GM23338 (cell line): ENCODE measurements at regions not wholly inside any gene's neighbourhood (a gene's known extent, or its start where the extent isn't known, plus 50 kb on each side); places are given as distances from the start of the nearest gene placed in this dataset.

Experiments
- ATAC-seq: fragments of 200-7000 bp; cut with Tn5 transposase; 3 replicates; pipeline ENCODE4 v1.9.1; 2020
- DNase-seq: peaks from one replicate; pipeline ENCODE4 v3.0.0-alpha.2; 2015; ENCODE audit warnings: low spot score
- H2AFZ ChIP-seq: fragments of 200-600 bp; sonication (generic); 2 replicates; pipeline ENCODE4 v1.8.0; 2016; ENCODE audit warnings: antibody characterized with exemption, mild to moderate bottlenecking, moderate library complexity
- H3F3A ChIP-seq: fragments of 200-600 bp; sonication (generic); replicated peaks from 2 replicates; pipeline ENCODE4 v1.8.0; 2017; ENCODE audit warnings: antibody characterized with exemption, mixed run types, low read depth
- H3K27ac ChIP-seq: fragments of 200-600 bp; sonication (generic); 2 replicates; pipeline ENCODE4 v1.6.1; 2016; ENCODE audit warnings: low read depth
- H3K27me3 ChIP-seq: fragments of 200-600 bp; sonication (generic); 2 replicates; pipeline ENCODE4 v1.8.0; 2016; ENCODE audit warnings: mild to moderate bottlenecking, mixed run types, moderate library complexity; ENCODE audit not compliant: insufficient read depth
- H3K36me3 ChIP-seq: fragments of 200-600 bp; sonication (generic); 2 replicates; pipeline ENCODE4 v1.8.0; 2016; ENCODE audit warnings: mild to moderate bottlenecking; ENCODE audit not compliant: insufficient read depth
- H3K4me1 ChIP-seq: fragments of 200-600 bp; sonication (generic); 2 replicates; pipeline ENCODE4 v1.8.0; 2016; ENCODE audit warnings: mild to moderate bottlenecking, moderate library complexity; ENCODE audit not compliant: insufficient read depth
- H3K4me2 ChIP-seq: fragments of 200-600 bp; sonication (generic); 2 replicates; pipeline ENCODE4 v1.7.1; 2017; ENCODE audit warnings: mixed run types
- H3K4me3 ChIP-seq: fragments of 200-600 bp; sonication (generic); 2 replicates; pipeline ENCODE4 v1.6.1; 2016; ENCODE audit warnings: mixed run types
- H3K79me2 ChIP-seq: fragments of 200-600 bp; sonication (generic); replicated peaks from 2 replicates; pipeline ENCODE4 v1.8.0; 2017; ENCODE audit warnings: mild to moderate bottlenecking; ENCODE audit not compliant: insufficient read depth
- H3K9me2 ChIP-seq: fragments of 200-600 bp; sonication (generic); 2 replicates; pipeline ENCODE4 v1.8.0; 2017; ENCODE audit not compliant: insufficient read depth
- H4K20me1 ChIP-seq: fragments of 200-600 bp; sonication (generic); replicated peaks from 2 replicates; pipeline ENCODE4 v1.8.0; 2017; ENCODE audit warnings: mild to moderate bottlenecking; ENCODE audit not compliant: insufficient read depth
- H3K27ac Mint-ChIP-seq: 2 replicates; pipeline ENCODE4 v1.8.0; 2020; ENCODE audit warnings: inconsistent platforms, mild to moderate bottlenecking, moderate library complexity, mixed read lengths
- H3K27me3 Mint-ChIP-seq: 3 replicates; pipeline ENCODE4 v1.8.0; 2022; ENCODE audit warnings: low read depth, mild to moderate bottlenecking, moderate library complexity, mixed read lengths, inconsistent platforms; ENCODE audit not compliant: insufficient read depth, poor library complexity
- H3K36me3 Mint-ChIP-seq: 3 replicates; pipeline ENCODE4 v1.8.0; 2021; ENCODE audit warnings: low read depth, mild to moderate bottlenecking, inconsistent platforms, moderate library complexity, mixed read lengths
- H3K4me1 Mint-ChIP-seq: 3 replicates; pipeline ENCODE4 v1.8.0; 2020; ENCODE audit warnings: mild to moderate bottlenecking, inconsistent platforms, mixed read lengths
- H3K4me3 Mint-ChIP-seq: 3 replicates; pipeline ENCODE4 v1.8.0; 2021; ENCODE audit warnings: moderate library complexity, mild to moderate bottlenecking, inconsistent platforms, mixed read lengths
- H3K9me3 Mint-ChIP-seq: 3 replicates; pipeline ENCODE4 v1.8.0; 2020; ENCODE audit warnings: moderate library complexity, mild to moderate bottlenecking, inconsistent platforms, mixed read lengths
- CREB1 ChIP-seq: fragments of 250-450 bp; sonication (Bioruptor Pico); IDR thresholded peaks from 2 replicates; pipeline ENCODE4 v1.5.0; 2020; ENCODE audit warnings: low read depth, mild to moderate bottlenecking, moderate library complexity
- ETS1 ChIP-seq: IDR thresholded peaks from 2 replicates; pipeline ENCODE4 v1.6.1; 2016; ENCODE audit warnings: antibody characterized with exemption
- EZH2 ChIP-seq: fragments of 200-600 bp; sonication (generic); IDR thresholded peaks from one replicate; pipeline ENCODE4 v1.8.0; 2017; ENCODE audit warnings: antibody characterized with exemption, mild to moderate bottlenecking, low read depth; ENCODE audit not compliant: unreplicated experiment
- EZH2phosphoT487 ChIP-seq: fragments of 200-600 bp; sonication (generic); IDR thresholded peaks from one replicate; pipeline ENCODE4 v1.8.1; 2018; ENCODE audit warnings: antibody characterized with exemption; ENCODE audit not compliant: unreplicated experiment
- JUNB ChIP-seq: IDR thresholded peaks from one replicate; pipeline ENCODE4 v1.6.1; 2016; ENCODE audit warnings: antibody characterized with exemption; ENCODE audit not compliant: unreplicated experiment
- POLR2AphosphoS5 ChIP-seq: IDR thresholded peaks from 2 replicates; pipeline ENCODE4 v1.6.1; 2016; ENCODE audit warnings: antibody characterized with exemption, low read depth
- REST ChIP-seq: IDR thresholded peaks from one replicate; pipeline ENCODE4 v1.6.1; 2018; ENCODE audit warnings: antibody characterized with exemption; ENCODE audit not compliant: unreplicated experiment
- STAT1 ChIP-seq: IDR thresholded peaks from one replicate; pipeline ENCODE4 v1.6.1; 2016; ENCODE audit warnings: antibody characterized with exemption; ENCODE audit not compliant: unreplicated experiment
- ZNF331 ChIP-seq: fragments of 250-450 bp; sonication (Bioruptor Pico); IDR thresholded peaks from 2 replicates; pipeline ENCODE4 v1.5.0; 2020; ENCODE audit warnings: low read depth, mild to moderate bottlenecking, moderate library complexity
- ZNF462 ChIP-seq: fragments of 250-450 bp; sonication (Bioruptor Pico); IDR thresholded peaks from 2 replicates; pipeline ENCODE4 v1.5.0; 2020; ENCODE audit warnings: mild to moderate bottlenecking, moderate library complexity

- no peak for ATAC-seq
These were observed 86.8 kb downstream of the SH2D1A start for GRCh38 chrX:124433186-124433585.

More at GRCh38 chrX:124433186-124433585, 86.8 kb downstream of the SH2D1A start:
- no peaks in the 10 kb centered on the region for H3K9me2 ChIP-seq
- H3K4me1 Mint-ChIP-seq, result no peaks in the 10 kb centered on the region; the same call in 2 of the 3 replicates
- H3K4me1 ChIP-seq, result no peaks in the 10 kb centered on the region
- no peaks in the 10 kb centered on the region for H4K20me1 ChIP-seq
- H3K36me3 ChIP-seq, result no peaks in the 10 kb centered on the region
- no peaks in the 10 kb centered on the region for H3F3A ChIP-seq
- H3K27me3 Mint-ChIP-seq, result no peaks in the 10 kb centered on the region
- no peaks in the 10 kb centered on the region for H3K36me3 Mint-ChIP-seq
- no peaks in the 10 kb centered on the region for H3K9me3 Mint-ChIP-seq
- DNase-seq, result no peak
- H3K4me3 ChIP-seq, result no peak overlapping the region
- no peak overlapping the region for H3K4me3 Mint-ChIP-seq
- H3K27ac Mint-ChIP-seq, result no peak overlapping the region
- H2AFZ ChIP-seq, result no peak overlapping the region
- no peak overlapping the region for H3K4me2 ChIP-seq
- no peaks in the 10 kb centered on the region for H3K79me2 ChIP-seq
- H3K27ac ChIP-seq, result no peak overlapping the region
- TF ChIP-seq REST (no peak), EZH2phosphoT487 (no peak), ETS1 (no peak), EZH2 (no peak), CREB1 (no peak), ZNF462 (CRISPR knock-in tag) (no peak), POLR2AphosphoS5 (no peak), JUNB (no peak), STAT1 (no peak), ZNF331 (no peak)
- no peaks in the 10 kb centered on the region for H3K27me3 ChIP-seq
